Body of pancreas (tissue), 4 donors: ENCODE measurements at regions not wholly inside any gene's neighbourhood (a gene's known extent, or its start where the extent isn't known, plus 50 kb on each side); places are given as distances from the start of the nearest gene placed in this dataset.

ENCODE experiments used
- POLR2A ChIP-seq, 3 donors: fragments of 450-650 bp; IDR thresholded peaks; one replicate each; pipeline ENCODE4 v1.6.1; 2016; ENCODE audit warnings: antibody characterized with exemption in 3 of 3, mild to moderate bottlenecking in 2 of 3
- TF ChIP-seq, protein P1 (sequence below), 7 experiments: fragments of 450-650 bp in 4 of 7; fragments of 200-600 bp in 3 of 7; sonication (generic) in 3 of 7; IDR thresholded peaks; one replicate each; pipeline ENCODE4 v1.5.1; 2016 to 2019; ENCODE audit warnings: antibody characterized with exemption in 7 of 7

DNA sequence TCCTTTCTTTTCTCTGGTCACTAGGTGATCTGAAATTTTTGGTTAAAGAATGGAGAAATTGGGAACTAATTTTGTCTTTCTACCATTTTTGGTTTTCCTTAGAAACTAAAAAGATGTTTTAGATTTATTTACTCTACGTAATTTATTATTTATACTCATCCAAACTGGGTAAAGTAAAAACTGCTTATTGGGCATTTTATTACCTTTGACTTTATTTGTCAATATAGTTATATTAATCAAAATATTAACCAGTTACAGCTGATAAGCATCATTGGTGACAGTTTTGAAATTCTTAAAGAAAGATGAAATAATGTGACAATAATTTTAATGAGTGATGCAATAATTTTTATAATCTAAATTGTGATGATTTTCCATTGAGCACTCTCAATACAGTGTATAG is 502.0 kb upstream of the RAG2 start:
- TF ChIP-seq, protein P1, sequence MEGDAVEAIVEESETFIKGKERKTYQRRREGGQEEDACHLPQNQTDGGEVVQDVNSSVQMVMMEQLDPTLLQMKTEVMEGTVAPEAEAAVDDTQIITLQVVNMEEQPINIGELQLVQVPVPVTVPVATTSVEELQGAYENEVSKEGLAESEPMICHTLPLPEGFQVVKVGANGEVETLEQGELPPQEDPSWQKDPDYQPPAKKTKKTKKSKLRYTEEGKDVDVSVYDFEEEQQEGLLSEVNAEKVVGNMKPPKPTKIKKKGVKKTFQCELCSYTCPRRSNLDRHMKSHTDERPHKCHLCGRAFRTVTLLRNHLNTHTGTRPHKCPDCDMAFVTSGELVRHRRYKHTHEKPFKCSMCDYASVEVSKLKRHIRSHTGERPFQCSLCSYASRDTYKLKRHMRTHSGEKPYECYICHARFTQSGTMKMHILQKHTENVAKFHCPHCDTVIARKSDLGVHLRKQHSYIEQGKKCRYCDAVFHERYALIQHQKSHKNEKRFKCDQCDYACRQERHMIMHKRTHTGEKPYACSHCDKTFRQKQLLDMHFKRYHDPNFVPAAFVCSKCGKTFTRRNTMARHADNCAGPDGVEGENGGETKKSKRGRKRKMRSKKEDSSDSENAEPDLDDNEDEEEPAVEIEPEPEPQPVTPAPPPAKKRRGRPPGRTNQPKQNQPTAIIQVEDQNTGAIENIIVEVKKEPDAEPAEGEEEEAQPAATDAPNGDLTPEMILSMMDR (IDR thresholded peaks at IDR 0.05): no peak
- no peak for TF ChIP-seq POLR2A (IDR thresholded peaks at IDR 0.05)
